Amniotic stem cell (primary cell): ENCODE measurements at regions not wholly inside any gene's neighbourhood (a gene's known extent, or its start where the extent isn't known, plus 50 kb on each side); places are given as distances from the start of the nearest gene placed in this dataset.
"Not testable (repeated sequence)": the region's sequence is repeated elsewhere in the genome, so short reads cannot be mapped to it uniquely, and the experiment has no call there.

Source experiments
- DNase-seq: peaks from one replicate; lab custom pipeline; 2025; lab: John Stamatoyannopoulos, UW

DNA sequence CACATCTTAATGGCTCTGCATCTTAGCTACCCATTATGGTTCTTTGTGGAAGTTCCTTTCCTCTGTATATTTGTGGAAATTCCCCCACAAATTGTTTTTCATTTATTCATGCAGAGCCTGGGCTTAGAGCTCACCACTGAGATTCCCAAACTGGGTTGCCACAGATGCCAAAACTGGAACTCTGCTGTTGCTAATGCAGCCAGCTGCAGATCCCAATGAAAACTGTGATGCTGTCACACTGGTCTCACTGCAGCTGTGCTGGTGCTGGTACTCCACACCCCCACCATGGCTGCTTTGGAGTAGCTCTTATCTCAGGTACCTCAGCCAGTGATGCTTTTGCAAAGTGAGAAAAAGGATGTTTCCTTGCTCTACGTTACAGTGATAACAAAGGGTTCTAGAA, 87.7 kb downstream of the DCK start:
- DNase-seq, result no peak

DNA sequence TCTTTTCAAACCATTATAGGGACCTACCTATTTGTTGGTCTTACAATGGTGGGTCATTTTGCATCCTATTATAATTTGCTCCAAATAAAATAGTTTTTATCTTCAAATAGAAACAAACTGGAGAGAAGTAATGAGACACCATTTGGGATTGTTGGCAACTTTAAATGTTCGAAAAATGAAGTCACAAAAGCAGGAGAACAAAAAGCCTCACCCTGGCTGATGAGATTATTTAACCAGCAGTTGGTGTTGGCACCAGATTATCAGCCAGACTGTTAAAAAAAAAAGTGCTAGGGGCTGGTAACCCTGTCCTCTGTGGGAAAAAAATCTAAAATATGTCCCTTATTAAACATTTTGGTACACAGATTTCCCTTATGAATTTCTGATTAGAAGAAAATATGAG, 100.3 kb downstream of the DCK start:
- DNase-seq, result no peak

DNA sequence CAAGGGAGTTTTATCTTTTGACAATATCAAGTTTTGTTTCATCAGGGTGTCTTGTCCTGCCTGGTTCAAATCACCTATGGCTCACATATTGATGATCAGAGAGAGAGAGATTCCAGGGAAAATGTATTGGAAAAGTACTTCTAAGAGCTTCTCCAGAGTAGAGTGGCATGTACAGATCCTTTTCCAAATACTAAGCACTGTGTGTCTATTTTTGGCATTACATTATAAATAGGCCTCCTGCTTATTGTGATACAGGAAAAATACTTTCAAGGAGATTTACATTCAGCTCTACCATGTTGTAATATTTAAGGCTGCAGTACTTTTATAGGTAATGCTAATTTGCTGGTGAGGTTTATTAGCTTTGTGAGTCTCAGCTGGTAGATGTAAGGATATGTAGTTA, 100.8 kb downstream of the DCK start:
- no peak for DNase-seq

DNA sequence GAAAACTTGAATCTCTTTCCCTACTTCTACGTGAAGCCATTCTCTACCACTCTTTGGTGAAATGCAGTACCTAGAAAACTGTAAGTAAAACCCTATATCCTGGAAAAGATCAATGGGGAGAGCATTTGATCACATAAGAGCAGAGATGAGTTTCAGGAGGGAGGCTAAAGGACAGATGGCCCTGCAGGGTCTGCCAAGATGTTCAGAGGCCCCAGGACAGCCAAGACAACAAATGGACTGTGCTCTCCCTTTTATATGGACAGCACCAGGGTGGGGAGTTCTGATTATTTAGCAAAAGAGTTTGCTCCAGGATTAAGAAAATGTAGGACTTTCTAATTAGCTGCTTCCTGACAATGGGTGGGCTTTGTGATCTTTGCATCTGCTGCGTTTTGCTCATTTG, 101.7 kb downstream of the DCK start:
- no peak for DNase-seq

DNA sequence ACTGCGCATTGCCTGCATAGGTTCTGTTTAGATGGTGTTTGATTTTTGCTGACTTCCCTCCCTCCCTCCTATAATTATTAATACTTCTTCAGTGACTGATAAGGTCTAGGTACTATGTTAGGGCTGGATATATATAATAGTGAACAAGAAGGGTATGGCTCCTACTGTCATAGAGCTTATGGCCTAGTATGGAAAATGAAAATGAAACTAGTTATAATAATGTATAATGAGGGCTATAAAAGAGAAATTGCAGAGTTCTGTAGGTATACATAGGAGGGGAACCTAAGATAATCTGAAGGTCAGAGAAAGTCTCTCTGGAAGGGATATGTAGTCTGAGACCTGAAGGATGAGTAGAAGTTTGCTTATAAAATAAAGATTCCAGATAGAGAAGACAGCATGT, 102.1 kb downstream of the DCK start:
- no peak for DNase-seq

DNA sequence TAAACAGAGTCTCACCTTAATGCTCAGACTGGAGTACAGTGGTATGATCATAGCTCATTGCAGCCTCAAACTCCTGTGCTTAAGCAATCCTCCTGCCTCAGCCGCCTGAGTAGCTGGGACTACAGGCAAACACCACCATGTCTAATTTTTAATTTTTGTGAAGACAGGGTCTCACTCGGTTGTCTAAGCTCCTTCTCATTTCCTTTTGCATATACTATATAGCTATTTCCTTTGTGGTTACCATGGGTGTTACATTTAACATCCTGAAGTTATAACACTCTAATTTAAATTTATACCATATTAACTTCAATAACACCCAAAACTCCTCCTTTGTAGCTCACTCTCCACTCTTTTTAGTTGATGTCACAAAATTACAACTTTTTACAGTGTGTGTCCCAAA, 114.3 kb downstream of the DCK start:
- DNase-seq, result no peak

DNA sequence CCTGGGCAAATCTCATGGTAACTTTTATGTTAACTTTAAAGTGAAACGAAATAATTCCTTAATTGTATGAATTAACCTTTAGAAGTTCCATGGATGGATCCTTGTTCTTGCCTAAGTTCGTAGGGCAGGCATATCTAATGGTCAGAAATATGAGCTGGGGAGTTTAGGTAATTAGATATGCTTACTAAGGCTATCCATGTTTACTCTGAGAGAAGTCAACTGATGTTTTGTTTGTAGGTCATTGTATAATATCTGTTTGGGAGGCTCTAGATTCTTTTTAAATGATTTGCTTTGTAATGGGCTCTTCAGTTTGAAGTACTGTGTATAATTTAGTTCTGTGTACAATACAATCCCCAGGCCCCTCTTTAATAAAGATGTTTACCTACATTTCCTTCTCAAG, 117.0 kb downstream of the DCK start:
- no peak for DNase-seq

DNA sequence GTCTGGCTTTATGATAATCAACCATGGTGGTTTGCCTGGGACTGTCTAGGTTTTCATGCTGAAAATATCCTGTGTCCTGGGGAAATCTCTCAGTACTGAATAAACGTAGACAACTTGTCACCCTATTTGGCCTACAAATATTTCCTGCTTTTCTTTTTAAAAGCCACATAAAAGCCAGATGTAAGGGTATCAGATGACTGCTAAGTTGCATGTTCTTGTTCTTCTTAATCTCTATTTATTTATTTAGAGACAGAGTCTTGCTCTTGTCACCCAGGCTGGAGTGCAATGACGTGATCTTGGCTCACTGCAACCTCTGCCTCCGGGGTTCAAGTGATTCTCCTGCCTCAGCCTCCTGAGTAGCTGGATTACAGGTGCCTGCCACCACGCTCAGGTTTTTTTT, 117.7 kb downstream of the DCK start:
- DNase-seq, result not testable (repeated sequence)

DNA sequence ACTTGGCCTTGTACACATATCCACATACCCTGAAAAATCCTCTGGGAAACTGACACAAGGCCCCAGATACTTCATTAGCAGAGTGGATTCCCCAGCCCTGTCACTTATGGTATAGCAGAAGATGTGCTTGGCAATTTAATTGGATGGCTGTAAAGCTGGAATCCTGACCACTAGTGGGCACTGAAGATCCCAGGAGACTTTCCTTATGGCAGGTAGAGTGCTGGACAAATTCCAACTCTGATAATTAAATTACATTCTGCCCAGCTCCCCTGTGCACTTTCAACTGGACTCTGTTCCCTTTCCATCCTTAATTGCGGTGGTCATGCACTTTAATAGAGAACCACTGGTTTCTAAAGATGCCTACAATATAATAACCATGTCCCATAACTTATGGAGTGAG, 119.8 kb downstream of the DCK start:
- no peak for DNase-seq

DNA sequence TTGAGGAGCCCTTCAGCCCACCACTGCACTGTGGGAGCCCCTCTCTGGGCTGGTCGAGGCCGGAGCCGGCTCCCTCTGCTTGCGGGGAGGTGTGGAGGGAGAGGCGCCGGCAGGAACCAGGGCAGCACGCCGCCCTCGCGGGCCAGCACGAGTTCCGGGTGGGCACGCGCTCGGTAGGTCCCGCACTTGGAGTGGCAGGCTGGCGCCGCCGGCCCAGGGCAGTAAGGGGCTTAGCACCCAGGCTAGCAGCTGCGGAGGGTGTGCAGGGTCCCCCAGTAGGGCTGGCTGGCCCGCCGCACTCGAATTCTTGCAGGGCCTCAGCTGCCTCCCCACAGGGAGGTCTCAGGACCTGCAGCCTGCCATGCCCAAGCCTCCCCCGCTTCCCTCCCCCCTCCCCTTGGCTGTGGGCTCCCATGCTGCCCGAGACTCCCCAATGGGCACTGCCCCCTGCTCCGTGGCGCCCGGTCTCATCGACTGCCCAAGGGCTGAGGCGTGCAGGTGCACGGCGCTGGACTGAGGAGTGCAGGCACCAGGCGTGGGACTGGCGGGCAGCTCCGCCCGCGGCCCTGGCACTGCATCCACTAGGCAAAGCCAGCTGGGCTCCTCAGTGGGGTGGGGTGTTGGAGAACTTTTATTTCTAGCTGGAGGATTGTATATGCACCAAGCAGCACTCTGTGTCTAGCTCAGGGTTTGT, 127.5 kb downstream of the DCK start:
- no peak for DNase-seq

DNA sequence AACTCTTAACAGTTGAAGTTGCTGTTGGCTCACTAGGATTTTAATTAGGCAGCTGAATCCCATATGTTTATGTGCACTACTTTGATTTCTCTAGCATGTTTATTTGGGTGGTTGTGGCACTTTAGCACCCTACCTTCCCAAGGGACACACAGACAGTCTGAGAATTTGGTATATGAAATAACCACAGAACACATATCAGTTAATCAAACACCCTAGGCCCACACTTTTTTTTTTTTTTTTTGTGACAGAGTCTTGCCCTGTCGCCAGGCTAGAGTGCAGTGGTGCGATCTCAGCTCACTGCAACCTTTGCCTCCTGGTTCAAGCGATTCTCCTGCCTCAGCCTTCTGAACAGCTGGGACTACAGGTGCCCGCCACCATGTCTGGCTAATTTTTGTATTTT, 130.5 kb downstream of the DCK start:
- no peak for DNase-seq

DNA sequence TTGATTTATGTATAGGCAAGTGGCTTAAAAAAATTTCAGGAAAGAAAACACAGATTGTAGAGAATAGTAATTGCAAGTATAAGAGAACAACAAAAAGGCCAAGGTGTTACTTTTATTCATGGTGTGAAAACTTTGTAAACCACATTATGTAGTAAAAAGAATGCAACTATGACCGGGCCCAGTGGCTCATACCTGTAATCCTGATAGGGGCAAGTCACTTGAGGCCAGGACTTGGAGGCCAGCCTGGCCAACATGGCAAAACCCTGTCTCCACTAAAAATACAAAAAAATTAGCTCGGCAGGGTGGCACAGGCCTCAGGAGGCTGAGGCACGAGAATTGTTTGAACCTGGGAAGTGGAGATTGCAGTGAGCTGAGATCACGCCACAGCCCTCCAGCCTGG, 131.7 kb downstream of the DCK start:
- DNase-seq, result no peak

DNA sequence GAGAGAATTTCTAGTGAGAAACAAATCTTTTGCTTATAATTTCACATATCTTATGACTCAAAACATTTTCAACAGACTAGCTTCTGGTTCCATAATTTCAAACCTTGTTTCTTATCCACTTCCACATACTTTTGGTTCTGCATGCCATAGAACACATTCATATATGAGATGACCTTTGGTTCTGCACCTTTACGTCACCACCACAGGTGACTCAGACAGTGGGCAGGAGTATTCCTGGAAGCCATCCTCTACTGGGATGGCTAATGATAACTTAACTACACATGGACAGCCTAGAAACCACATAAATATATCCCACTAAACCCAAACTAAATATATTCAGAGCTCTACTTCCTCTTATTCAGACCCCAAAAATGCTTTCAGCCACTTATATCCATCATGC, 133.3 kb downstream of the DCK start:
- DNase-seq, result peak; percentile 79

DNA sequence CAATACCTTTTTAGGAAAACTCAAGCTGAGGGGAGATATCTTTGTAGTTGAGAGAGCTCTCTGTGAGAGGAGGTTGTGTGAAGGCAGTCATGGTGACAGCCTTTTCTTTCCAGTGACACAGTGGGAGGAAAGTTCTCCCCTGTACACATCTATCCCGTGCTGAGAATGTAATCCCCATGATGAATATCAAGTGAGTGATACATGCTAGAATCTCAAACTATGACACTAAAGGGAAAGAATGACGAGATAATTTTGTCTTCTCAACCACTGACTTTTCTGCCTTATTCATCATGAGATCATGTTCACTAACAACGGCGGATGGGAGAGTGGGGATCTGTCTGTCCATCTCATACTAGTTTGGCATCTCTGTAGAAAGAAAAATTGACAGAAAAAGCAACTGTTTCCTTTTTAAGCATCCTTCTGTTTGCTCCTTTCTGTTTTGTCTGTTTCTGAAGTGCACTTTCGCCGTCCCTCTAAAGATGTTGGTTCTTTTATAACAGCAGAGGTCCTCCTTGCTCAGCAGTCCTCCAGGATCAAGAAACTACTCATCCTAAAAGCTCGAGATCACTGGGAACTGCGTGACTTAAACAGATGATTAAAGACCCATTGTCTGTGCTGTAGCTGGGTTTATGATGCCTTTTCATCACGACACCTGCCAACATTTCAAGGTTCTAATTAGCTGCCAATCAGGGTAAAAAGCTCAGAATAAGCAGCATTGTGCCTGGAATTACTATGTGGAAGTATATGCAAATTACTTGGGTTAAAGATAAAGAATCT, 137.6 kb downstream of the DCK start:
- peak; percentile 83 for DNase-seq

DNA sequence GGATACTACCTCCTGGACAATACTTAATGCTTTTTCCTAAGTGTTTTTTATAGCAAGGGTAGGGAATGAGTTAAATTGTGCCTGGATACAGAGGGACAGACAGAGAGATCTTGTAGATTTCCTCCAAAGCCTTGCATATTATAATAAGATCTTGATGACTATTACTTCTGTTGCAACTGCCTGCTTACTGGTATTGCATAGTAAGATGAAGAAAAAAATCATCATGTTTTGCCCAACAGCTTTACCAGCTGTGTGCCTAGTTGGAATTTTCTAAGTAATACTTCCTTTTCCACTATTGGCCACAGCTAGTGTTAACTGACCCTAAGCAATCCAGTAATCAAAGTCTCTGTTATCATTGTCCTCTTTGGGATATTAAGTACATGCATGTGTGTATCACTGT, 139.0 kb downstream of the DCK start:
- DNase-seq, result no peak

DNA sequence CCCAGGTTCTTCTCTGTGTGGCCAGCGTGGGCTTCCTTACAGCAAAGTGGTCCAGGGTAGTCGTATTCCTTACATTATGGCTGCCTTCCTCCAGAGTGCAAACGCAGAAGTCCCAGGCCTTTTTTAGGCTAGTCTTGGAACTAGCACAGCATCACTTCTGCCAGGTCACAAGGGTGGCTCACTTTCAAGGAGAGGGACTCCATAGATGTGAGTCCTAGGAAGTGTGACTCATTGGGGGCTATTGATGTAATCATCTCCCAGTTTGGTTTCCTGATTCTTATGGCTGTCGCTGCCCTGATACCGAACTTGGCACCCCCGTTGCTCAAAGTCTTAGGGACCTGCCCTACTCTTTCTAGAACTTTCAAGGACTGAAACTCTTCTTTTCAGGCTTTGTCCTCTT, 140.0 kb downstream of the DCK start:
- no peak for DNase-seq

DNA sequence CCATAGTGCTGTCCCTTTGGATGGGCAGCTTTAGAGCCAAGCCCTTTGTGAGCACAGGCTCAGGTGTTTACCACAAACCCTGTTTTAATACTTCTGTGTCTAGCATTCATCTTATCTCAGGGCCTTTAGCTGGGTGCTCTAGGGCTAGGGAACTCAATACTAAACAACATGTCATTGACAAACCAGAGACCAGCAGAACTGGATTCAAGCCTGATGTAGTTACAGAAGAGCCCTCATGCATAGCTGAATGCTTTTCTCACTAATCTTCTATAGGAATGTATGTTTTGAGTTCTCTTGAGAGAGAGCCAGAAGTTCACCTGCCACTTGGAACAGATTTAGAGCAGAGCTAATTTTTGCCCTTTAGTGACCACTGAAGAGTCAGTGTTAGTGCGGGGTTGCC, 142.6 kb downstream of the DCK start:
- DNase-seq, result no peak

DNA sequence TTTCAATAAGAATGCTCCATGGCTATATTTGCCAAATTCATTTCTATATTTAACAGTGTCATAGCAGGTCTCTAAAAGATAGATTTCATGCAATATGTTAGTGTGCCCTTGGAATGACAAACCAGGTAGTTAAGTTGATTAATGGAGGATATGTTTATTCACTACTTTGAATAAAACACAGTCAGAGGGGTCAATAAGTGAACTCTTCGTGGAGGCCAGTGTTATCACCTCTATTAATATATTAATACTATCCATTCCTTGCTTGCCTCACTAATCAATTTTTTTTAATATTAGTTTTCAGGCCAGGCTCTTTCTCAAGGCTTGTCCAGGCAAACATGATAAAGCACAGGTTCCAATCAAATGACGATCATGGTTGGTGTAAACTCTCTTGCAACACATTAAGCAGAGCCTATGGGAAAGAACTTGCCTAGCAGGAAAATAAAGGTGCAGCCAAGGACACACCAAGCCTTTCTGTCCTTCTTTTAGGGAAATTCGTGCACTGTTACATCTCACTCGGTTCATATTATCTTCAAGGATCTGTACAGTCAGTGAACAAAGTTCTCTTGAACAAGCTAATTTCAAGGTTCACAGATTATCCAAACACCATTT, 144.7 kb downstream of the DCK start:
- DNase-seq, result no peak

DNA sequence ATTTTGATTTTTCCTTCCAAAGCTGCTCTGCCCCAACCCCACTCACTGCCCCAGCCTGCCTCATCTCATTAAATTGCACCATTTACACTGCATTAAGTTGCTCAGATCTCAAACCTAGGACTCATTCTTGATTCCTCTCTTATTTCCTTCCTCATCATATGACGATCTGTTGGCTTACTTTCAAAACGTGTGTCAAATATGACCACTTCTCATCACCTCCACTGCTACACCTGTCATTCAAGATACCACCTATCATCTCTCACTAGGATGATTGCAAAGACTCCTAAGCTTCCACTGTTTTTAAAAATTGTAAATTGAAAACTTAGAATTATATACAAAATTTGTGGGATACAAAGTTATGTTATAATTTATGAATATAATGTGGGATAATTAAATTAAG, 147.1 kb downstream of the DCK start:
- no peak for DNase-seq

DNA sequence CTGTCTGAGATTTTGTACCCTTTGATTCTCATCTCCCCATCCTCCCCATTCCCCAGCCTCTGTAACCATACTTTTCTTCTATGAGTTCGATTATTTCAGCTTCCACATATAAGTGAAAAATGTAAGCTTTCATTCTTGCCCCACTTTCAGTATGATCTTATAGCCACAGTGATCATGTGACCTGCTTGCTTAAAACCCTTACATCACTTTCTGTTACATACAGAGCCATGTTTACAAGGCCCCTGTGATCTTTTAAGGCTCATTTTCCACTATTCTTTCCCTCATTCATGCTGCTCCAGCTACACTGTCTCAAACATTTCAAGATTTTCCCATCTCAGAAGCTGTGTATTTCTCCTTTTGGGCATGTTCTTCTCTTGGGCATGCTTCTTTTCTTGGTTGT, 147.7 kb downstream of the DCK start:
- DNase-seq, result no peak

DNA sequence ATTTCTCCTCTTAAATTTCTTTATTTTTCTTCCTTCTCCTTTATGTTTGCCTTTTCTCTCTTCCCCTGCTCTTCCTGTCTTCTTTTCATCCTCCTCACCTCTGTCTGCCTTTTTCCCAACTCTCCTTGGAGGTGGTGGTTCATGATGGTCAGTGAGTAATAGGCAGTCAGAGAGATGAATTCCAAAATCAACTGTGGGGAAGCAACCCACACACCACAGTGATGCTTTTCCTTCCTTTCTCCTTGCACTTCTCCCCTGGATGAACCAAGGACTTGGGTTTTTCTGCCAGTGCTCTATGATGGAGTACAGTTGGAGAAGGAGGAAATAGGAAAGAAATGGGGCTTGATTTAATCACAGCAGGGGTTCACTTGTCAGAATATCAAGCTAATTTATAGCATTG, 153.8 kb downstream of the DCK start:
- DNase-seq, result no peak

DNA sequence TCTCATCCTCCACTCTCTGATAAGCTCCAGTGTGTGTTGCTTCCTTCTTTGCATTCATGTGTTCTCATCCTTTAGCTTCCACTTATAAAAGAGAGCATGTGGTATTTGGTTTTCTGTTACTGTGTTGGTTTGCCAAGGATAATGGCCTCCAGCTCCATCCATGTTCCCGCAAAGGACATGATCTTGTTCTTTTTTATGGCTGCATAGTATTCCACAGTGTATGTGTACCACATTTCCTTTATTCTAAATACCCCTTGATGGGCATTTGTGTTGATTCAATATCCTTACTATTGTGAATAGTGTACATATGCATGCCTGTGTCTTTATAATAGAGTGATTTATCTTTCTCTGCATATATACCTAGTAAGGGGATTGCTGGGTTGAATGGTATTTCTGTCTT, 155.1 kb downstream of the DCK start:
- no peak for DNase-seq

DNA sequence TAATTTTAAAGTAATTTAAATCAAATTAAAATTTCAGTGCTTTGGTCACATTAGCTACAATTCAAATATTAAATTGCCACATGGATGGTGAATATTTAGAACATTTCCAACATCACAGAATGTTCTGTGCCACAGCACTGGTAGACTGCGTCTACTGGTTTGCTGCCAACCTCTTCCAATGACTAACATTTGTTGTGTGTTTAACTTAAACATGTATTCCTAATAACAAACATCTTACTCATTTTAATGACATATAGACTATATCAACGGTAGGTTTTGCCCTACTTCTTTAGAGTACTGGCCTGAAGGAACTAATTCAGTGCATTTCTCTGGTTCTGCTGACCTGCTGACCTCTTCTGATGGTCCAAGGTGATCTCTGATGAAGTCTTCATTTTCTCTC, 157.6 kb downstream of the DCK start:
- no peak for DNase-seq

DNA sequence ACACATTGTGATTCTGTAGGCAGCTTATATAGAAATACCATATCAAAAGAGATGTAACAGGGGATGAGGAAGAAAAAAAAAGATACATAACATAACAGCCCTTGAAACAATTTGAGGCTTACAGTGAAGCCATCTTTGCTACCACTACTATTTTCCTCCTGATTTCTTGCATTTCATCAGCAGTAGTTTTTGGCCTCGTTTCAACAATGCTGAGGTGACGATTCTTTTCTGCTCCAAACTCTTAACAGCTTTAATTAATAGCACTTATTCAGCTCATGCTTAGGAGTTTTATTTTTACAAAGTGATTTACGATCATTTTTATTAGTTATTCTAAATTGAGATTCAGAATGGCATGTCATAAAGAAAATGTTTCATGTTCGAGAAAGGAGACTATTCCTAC, 163.2 kb downstream of the DCK start:
- no peak for DNase-seq
